SK-N-SH (cell line): ENCODE measurements at regions not wholly inside any gene's neighbourhood (a gene's known extent, or its start where the extent isn't known, plus 50 kb on each side); places are given as distances from the start of the nearest gene placed in this dataset.

ENCODE experiments used
- CTCF ChIA-PET: fragments of 300-600, 350-600 bp; formaldehyde crosslinking; extraction: SDS; loops from one replicate; lab custom pipeline; 2021; lab: Yijun Ruan, JAX
- POLR2A ChIA-PET: fragments of 350-600 bp; sonication (Branson Sonifier 250); formaldehyde crosslinking; extraction: SDS; loops from one replicate; lab custom pipeline; 2020; ENCODE audit warnings: antibody characterized with exemption, inconsistent platforms; lab: Yijun Ruan, JAX
- DNase-seq: peaks from one replicate; pipeline ENCODE4 v3.0.0; 2012
- H2AFZ ChIP-seq: fragments of 200-600 bp; sonication (generic); 2 replicates; pipeline ENCODE4 v1.8.1; 2016; ENCODE audit warnings: antibody characterized with exemption, mild to moderate bottlenecking, low read depth
- H3F3A ChIP-seq: fragments of 200-600 bp; sonication (generic); replicated peaks from 2 replicates; pipeline ENCODE3; 2016; ENCODE audit warnings: antibody characterized with exemption, mild to moderate bottlenecking; ENCODE audit not compliant: insufficient read depth
- H3K27ac ChIP-seq, 2 experiments: fragments of 200-500 bp in 1 of 2; fragments of 200-600 bp in 1 of 2; sonication (Bioruptor generic) in 1 of 2; sonication (generic), shearing (Covaris generic) in 1 of 2; 2 replicates each; pipeline versions ENCODE4 v1.5.1 to v1.6.1; 2014 to 2016; ENCODE audit warnings: low read depth in 2 of 2, inconsistent platforms in 1 of 2, low read length in 1 of 2, mild to moderate bottlenecking in 1 of 2, mixed read lengths in 1 of 2
- H3K27me3 ChIP-seq: fragments of 200-600 bp; sonication (generic), shearing (Covaris generic); 2 replicates; pipeline ENCODE4 v1.6.1; 2016; ENCODE audit warnings: mixed run types; ENCODE audit not compliant: insufficient read depth
- H3K36me3 ChIP-seq, 2 experiments: fragments of 200-500 bp in 1 of 2; fragments of 200-600 bp in 1 of 2; sonication (Bioruptor generic) in 1 of 2; sonication (generic) in 1 of 2; replicated peaks in 1 of 2; 2 replicates each; pipeline versions ENCODE3 to v1.5.1; 2014 to 2016; ENCODE audit warnings: low read length in 1 of 2, mild to moderate bottlenecking in 1 of 2; ENCODE audit not compliant: insufficient read depth in 2 of 2, control insufficient read depth in 1 of 2
- H3K4me1 ChIP-seq, 2 experiments: fragments of 200-500 bp in 1 of 2; fragments of 200-600 bp in 1 of 2; sonication (Bioruptor generic) in 1 of 2; sonication (generic), shearing (Covaris generic) in 1 of 2; 2 replicates each; pipeline versions ENCODE4 v1.5.1 to v1.6.1; 2014 to 2016; ENCODE audit warnings: low read depth in 1 of 2, low read length in 1 of 2, mixed run types in 1 of 2; ENCODE audit not compliant: insufficient read depth in 2 of 2, control insufficient read depth in 1 of 2
- H3K4me2 ChIP-seq: fragments of 200-600 bp; sonication (generic), shearing (Covaris generic); 2 replicates; pipeline ENCODE4 v1.6.1; 2017; ENCODE audit warnings: mixed run types
- H3K4me3 ChIP-seq, 2 experiments: fragments of 200-500 bp in 1 of 2; fragments of 200-600 bp in 1 of 2; sonication (Bioruptor generic) in 1 of 2; sonication (generic), shearing (Covaris generic) in 1 of 2; 2 replicates each; pipeline versions ENCODE4 v1.5.1 to v1.8.1; 2014 to 2016; ENCODE audit warnings: low read depth in 2 of 2, inconsistent platforms in 1 of 2, low read length in 1 of 2, mild to moderate bottlenecking in 1 of 2, mixed read lengths in 1 of 2, moderate library complexity in 1 of 2
- H3K79me2 ChIP-seq: fragments of 200-600 bp; sonication (generic); 2 replicates; pipeline ENCODE4 v1.8.1; 2017; ENCODE audit warnings: mild to moderate bottlenecking; ENCODE audit not compliant: insufficient read depth
- H3K9ac ChIP-seq: fragments of 200-600 bp; sonication (generic); 2 replicates; pipeline ENCODE4 v1.6.1; 2017; ENCODE audit warnings: mixed run types
- H3K9me2 ChIP-seq: fragments of 200-600 bp; sonication (generic); 2 replicates; pipeline ENCODE4 v1.6.1; 2017; ENCODE audit warnings: mixed run types
- H3K9me3 ChIP-seq: fragments of 200-600 bp; sonication (generic); 2 replicates; pipeline ENCODE4 v1.6.1; 2017; ENCODE audit warnings: mixed run types, mild to moderate bottlenecking, moderate library complexity
- H4K20me1 ChIP-seq: fragments of 200-600 bp; sonication (generic); 2 replicates; pipeline ENCODE4 v1.6.1; 2017; ENCODE audit warnings: mild to moderate bottlenecking, mixed run types; ENCODE audit not compliant: insufficient read depth
- ELF1 ChIP-seq: IDR thresholded peaks from 2 replicates; pipeline ENCODE4 v1.4.0; 2012
- EZH2phosphoT487 ChIP-seq: fragments of 200-600 bp; sonication (generic); IDR thresholded peaks from 2 replicates; pipeline ENCODE4 v1.6.1; 2017; ENCODE audit warnings: low read depth, mixed run types, mild to moderate bottlenecking, antibody characterized with exemption, moderate library complexity, borderline replicate concordance
- FOSL2 ChIP-seq: IDR thresholded peaks from 2 replicates; pipeline ENCODE4 v1.4.0; 2012; ENCODE audit warnings: low read depth, mild to moderate bottlenecking, moderate library complexity, borderline replicate concordance
- GABPA ChIP-seq: IDR thresholded peaks from 2 replicates; pipeline ENCODE4 v1.4.0; 2012; ENCODE audit warnings: low read depth, mild to moderate bottlenecking
- NFIC ChIP-seq: IDR thresholded peaks from 2 replicates; pipeline ENCODE4 v1.4.0; 2012; ENCODE audit warnings: borderline replicate concordance
- POLR2AphosphoS5 ChIP-seq: IDR thresholded peaks from 2 replicates; pipeline ENCODE4 v1.6.1; 2012; ENCODE audit warnings: low read depth, low read length
- RAD21 ChIP-seq: IDR thresholded peaks from 2 replicates; pipeline ENCODE4 v1.6.1; 2012; ENCODE audit warnings: mild to moderate bottlenecking, low read length
- RFX5 ChIP-seq: IDR thresholded peaks from 2 replicates; pipeline ENCODE4 v1.6.1; 2012; ENCODE audit warnings: mild to moderate bottlenecking, improper control_type of control experiment, low read length
- SIN3A ChIP-seq: IDR thresholded peaks from 2 replicates; pipeline ENCODE4 v1.6.1; 2012; ENCODE audit warnings: low read depth, mild to moderate bottlenecking, low read length, moderate library complexity, borderline replicate concordance
- USF2 ChIP-seq: fragments of 150-350 bp; IDR thresholded peaks from 2 replicates; pipeline ENCODE4 v1.6.1; 2017; ENCODE audit warnings: antibody characterized with exemption, low read length, low read depth, borderline replicate concordance
- WGBS: methylation state at CpG from one replicate; pipeline ENCODE4 v1.1.6; 2017; ENCODE audit warnings: low lambda C conversion rate; 5-methylcytosine and 5-hydroxymethylcytosine counted together
- TF ChIP-seq, protein P1 (sequence below): IDR thresholded peaks from 2 replicates; pipeline ENCODE4; 2012
- TF ChIP-seq, protein P2 (sequence below): IDR thresholded peaks from 2 replicates; pipeline ENCODE4 v1.4.0; 2012; ENCODE audit warnings: low read depth, borderline replicate concordance

DNA sequence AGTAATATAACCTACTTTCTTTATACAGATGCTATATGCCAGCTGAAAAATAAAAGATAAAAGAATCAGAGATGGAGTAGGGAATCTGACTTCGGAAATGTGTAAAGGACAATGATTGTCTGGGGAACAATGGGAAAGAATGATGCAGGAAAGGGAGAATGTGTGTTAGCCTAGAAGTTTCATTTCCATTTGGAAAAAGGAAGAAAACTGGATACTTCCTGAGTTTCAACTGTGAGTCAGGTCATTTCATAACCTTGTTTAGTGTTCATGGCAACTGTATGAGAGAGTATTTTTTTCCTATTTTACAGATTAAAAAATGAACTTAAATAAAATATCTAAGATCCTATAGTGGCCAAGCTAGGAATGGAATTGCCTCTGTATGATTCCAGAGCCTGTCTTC lies 261.3 kb upstream of the NECTIN3 start:
- no peak overlapping the region for H2AFZ ChIP-seq
- POLR2A ChIA-PET: no interaction called here
- H3K36me3 ChIP-seq: no peaks in the 10 kb centered on the region
- no peak overlapping the region for H3K9ac ChIP-seq
- no peaks in the 10 kb centered on the region for H3K9me2 ChIP-seq
- no peak for TF ChIP-seq POLR2AphosphoS5
- TF ChIP-seq, protein P1, sequence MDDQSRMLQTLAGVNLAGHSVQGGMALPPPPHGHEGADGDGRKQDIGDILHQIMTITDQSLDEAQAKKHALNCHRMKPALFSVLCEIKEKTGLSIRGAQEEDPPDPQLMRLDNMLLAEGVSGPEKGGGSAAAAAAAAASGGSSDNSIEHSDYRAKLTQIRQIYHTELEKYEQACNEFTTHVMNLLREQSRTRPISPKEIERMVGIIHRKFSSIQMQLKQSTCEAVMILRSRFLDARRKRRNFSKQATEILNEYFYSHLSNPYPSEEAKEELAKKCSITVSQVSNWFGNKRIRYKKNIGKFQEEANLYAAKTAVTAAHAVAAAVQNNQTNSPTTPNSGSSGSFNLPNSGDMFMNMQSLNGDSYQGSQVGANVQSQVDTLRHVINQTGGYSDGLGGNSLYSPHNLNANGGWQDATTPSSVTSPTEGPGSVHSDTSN: no peak
- TF ChIP-seq SIN3A: no peak
- TF ChIP-seq RAD21: no peak
- TF ChIP-seq ELF1: no peak
- TF ChIP-seq, protein P2, sequence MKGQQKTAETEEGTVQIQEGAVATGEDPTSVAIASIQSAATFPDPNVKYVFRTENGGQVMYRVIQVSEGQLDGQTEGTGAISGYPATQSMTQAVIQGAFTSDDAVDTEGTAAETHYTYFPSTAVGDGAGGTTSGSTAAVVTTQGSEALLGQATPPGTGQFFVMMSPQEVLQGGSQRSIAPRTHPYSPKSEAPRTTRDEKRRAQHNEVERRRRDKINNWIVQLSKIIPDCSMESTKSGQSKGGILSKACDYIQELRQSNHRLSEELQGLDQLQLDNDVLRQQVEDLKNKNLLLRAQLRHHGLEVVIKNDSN: no peak
- no peak for TF ChIP-seq RFX5
- no peak for TF ChIP-seq USF2
- TF ChIP-seq EZH2phosphoT487: no peak
- TF ChIP-seq NFIC: no peak
- CTCF ChIA-PET: no interaction called here
- H3K4me2 ChIP-seq: no peak overlapping the region
- no peaks in the 10 kb centered on the region for H4K20me1 ChIP-seq
- 73% methylated on average over 1 of the region's 1 CpG for WGBS
- peaks cover 28% of the 10 kb centered on the region for H3F3A ChIP-seq
- no peak overlapping the region for H3K4me3 ChIP-seq
- peaks cover 0 to 23% of the 10 kb centered on the region in 2 experiments; a peak in 3 of 4 replicates for H3K4me1 ChIP-seq
- H3K79me2 ChIP-seq: no peaks in the 10 kb centered on the region
- H3K27me3 ChIP-seq: no peaks in the 10 kb centered on the region
- no peaks in the 10 kb centered on the region for H3K9me3 ChIP-seq
- no peak for DNase-seq
- 0 out of 4 replicates have a peak overlapping the region, but pooled peaks of 1 of the 2 experiments have one; percentile 10 for H3K27ac ChIP-seq

- no peak for DNase-seq
- H3K4me1 ChIP-seq: peaks cover 0 to 26% of the 10 kb centered on the region in 2 experiments; a peak in 3 of 4 replicates
- no peaks in the 10 kb centered on the region for H3K9me2 ChIP-seq
- H3K9ac ChIP-seq: no peak overlapping the region
- no peak overlapping the region for H3K4me2 ChIP-seq
- CTCF ChIA-PET: no interaction called here
- no peaks in the 10 kb centered on the region for H3K27me3 ChIP-seq
- TF ChIP-seq FOSL2: no peak
- TF ChIP-seq, protein P1: no peak
- TF ChIP-seq GABPA: no peak
- POLR2A ChIA-PET: no interaction called here
- H3K27ac ChIP-seq: no peak overlapping the region
- peaks cover 35% of the 10 kb centered on the region for H3F3A ChIP-seq
- H3K79me2 ChIP-seq: no peaks in the 10 kb centered on the region
- H4K20me1 ChIP-seq: no peaks in the 10 kb centered on the region
- H3K9me3 ChIP-seq: no peaks in the 10 kb centered on the region
- H3K4me3 ChIP-seq: no peak overlapping the region
- no peaks in the 10 kb centered on the region for H3K36me3 ChIP-seq
- peak overlapping the region; percentile 60; the same call in 1 of the 2 replicates for H2AFZ ChIP-seq
Observed at GRCh38 chr3:110811050-110811449, 260.6 kb upstream of the NECTIN3 start.
